ENCODE measurements at regions not wholly inside any gene's neighbourhood (a gene's known extent, or its start where the extent isn't known, plus 50 kb on each side); places are given as distances from the start of the nearest gene placed in this dataset.

- DNase-seq (no peak), ATAC-seq (ENCODE audit: poor library complexity) (no peak)
- Histone ChIP-seq H3K4me1 (ENCODE audit: insufficient read depth, low read length) (no peaks in the 10 kb centered on the region), H3K27ac (ENCODE audit: low read depth in 1 of 2, low read length in 2 of 2) (no peak overlapping the region), H3K9me3 (ENCODE audit: control insufficient read depth in 1 of 2, insufficient read depth in 1 of 2, low read length in 2 of 2) (no peaks in the 10 kb centered on the region), H3K36me3 (ENCODE audit: insufficient read depth, low read length) (peaks cover 6% of the 10 kb centered on the region), H3K27me3 (ENCODE audit: control insufficient read depth in 1 of 2, insufficient read depth in 2 of 2, low read length in 2 of 2) (no peaks in the 10 kb centered on the region), H3K4me3 (ENCODE audit: low read length) (no peak overlapping the region)
- TF ChIP-seq, protein P1, sequence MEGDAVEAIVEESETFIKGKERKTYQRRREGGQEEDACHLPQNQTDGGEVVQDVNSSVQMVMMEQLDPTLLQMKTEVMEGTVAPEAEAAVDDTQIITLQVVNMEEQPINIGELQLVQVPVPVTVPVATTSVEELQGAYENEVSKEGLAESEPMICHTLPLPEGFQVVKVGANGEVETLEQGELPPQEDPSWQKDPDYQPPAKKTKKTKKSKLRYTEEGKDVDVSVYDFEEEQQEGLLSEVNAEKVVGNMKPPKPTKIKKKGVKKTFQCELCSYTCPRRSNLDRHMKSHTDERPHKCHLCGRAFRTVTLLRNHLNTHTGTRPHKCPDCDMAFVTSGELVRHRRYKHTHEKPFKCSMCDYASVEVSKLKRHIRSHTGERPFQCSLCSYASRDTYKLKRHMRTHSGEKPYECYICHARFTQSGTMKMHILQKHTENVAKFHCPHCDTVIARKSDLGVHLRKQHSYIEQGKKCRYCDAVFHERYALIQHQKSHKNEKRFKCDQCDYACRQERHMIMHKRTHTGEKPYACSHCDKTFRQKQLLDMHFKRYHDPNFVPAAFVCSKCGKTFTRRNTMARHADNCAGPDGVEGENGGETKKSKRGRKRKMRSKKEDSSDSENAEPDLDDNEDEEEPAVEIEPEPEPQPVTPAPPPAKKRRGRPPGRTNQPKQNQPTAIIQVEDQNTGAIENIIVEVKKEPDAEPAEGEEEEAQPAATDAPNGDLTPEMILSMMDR (IDR thresholded peaks at IDR 0.05), result no peak
- ChIA-PET CTCF (no interaction called here), POLR2A (no interaction called here)
- Mint-ChIP-seq H3K4me3 (no peak overlapping the region), H3K27ac (no peak overlapping the region), H3K36me3 (ENCODE audit: low read depth) (peaks cover 13% of the 10 kb centered on the region), H3K4me1 (ENCODE audit: low read depth) (no peaks in the 10 kb centered on the region), H3K27me3 (no peaks in the 10 kb centered on the region), H3K9me3 (no peaks in the 10 kb centered on the region)
- intact Hi-C loops (cut with DNase I, micrococcal nuclease), result loop anchor here (5.0 to 10.0 kb wide), 2 partner anchors 251 to 634 kb away; no protein-coding TSS in a partner anchor
Measured at GRCh38 chr20:3318226-3318884, 79.4 kb upstream of the SLC4A11 start.

DNA sequence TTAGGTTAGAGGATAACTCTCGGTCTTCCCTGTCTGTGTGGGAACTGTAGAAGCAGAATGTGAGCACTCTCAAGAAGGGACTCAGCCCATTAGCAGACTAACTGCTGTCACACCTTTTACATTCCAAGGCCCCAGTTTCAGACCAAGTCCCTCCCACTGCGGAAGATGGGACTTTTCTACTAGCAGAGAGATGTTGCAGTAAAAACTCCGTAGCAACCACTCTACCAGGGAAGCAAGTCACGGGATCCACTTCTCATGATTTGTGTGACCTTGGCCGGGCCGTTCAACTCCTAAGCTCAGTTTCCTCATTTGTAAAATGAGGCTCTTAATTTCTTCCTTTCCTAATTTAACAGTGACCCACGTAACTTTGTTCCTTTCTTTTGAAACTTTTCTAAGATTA is 77.1 kb upstream of the SLC4A11 start:
- TF ChIP-seq, protein P1 (IDR thresholded peaks at IDR 0.05), result no peak
- DNase-seq (no peak), ATAC-seq (ENCODE audit: poor library complexity) (no peak)
- Histone ChIP-seq H3K36me3 (ENCODE audit: insufficient read depth, low read length) (peaks cover 6% of the 10 kb centered on the region), H3K27me3 (ENCODE audit: control insufficient read depth in 1 of 2, insufficient read depth in 2 of 2, low read length in 2 of 2) (no peaks in the 10 kb centered on the region), H3K9me3 (ENCODE audit: control insufficient read depth in 1 of 2, insufficient read depth in 1 of 2, low read length in 2 of 2) (no peaks in the 10 kb centered on the region), H3K27ac (ENCODE audit: low read depth in 1 of 2, low read length in 2 of 2) (no peak overlapping the region), H3K4me3 (ENCODE audit: low read length) (no peak overlapping the region), H3K4me1 (ENCODE audit: insufficient read depth, low read length) (no peaks in the 10 kb centered on the region)
- Mint-ChIP-seq H3K27me3 (no peaks in the 10 kb centered on the region), H3K4me3 (no peak overlapping the region), H3K36me3 (ENCODE audit: low read depth) (peaks cover 29% of the 10 kb centered on the region), H3K9me3 (no peaks in the 10 kb centered on the region), H3K27ac (no peak overlapping the region), H3K4me1 (ENCODE audit: low read depth) (no peaks in the 10 kb centered on the region)
- CTCF ChIA-PET, result interaction anchor here (0.7 to 1.6 kb wide), 4 partner anchors 24 to 427 kb away, joined by 3 to 22 read pairs (median 4); no protein-coding TSS in a partner anchor
- intact Hi-C loops (cut with DNase I, micrococcal nuclease), result loop anchor here (1.0 to 10.0 kb wide), 6 partner anchors 98 to 631 kb away; no protein-coding TSS in a partner anchor
- POLR2A ChIA-PET, result interaction anchor here (1.1 kb wide), 1 partner anchor 263 kb away, joined by 3 read pairs; no protein-coding TSS in a partner anchor

DNA sequence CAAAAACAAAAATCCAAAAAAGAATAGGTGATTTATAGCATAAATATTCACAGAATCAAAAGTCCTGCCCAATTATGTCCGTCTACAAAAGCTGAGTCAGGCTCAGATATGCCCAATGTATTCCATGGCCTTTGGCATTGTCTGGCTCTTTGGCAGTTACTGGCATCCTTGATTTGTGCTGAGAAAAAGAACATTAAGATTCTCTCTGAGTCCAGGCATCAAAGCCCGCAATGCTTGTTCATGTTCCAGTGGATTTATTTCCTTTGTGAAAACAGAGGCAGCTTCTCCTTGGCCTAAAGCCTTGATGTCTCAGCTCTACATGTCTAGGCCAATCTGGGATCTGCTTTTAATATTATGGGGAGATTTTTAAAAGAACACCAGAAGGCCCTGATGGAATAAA is 76.1 kb upstream of the SLC4A11 start:
- Mint-ChIP-seq H3K4me3 (no peak overlapping the region), H3K36me3 (ENCODE audit: low read depth) (peaks cover 29% of the 10 kb centered on the region), H3K9me3 (no peaks in the 10 kb centered on the region), H3K27ac (no peak overlapping the region), H3K27me3 (no peaks in the 10 kb centered on the region), H3K4me1 (ENCODE audit: low read depth) (no peaks in the 10 kb centered on the region)
- peaks cover 6% of the 10 kb centered on the region for H3K36me3 ChIP-seq (ENCODE audit: insufficient read depth, low read length)
- ChIA-PET POLR2A (interaction anchor here (1.3 kb wide), 1 partner anchor 10 kb away, joined by 3 read pairs; no protein-coding TSS in a partner anchor), CTCF (interaction anchor here (0.8 to 1.0 kb wide), 3 partner anchors 34 to 261 kb away, joined by 3 to 4 read pairs (median 3); no protein-coding TSS in a partner anchor)
- no peaks in the 10 kb centered on the region for H3K27me3 ChIP-seq (ENCODE audit: control insufficient read depth in 1 of 2, insufficient read depth in 2 of 2, low read length in 2 of 2)
- TF ChIP-seq, protein P1 (IDR thresholded peaks at IDR 0.05), result no peak
- DNase-seq, result no peak
- H3K4me3 ChIP-seq (ENCODE audit: low read length), result no peak overlapping the region
- ATAC-seq (ENCODE audit: poor library complexity), result no peak
- intact Hi-C loops (cut with DNase I, micrococcal nuclease), result loop anchor here (5.0 to 10.0 kb wide), 2 partner anchors 248 to 630 kb away; no protein-coding TSS in a partner anchor
- H3K4me1 ChIP-seq (ENCODE audit: insufficient read depth, low read length), result no peaks in the 10 kb centered on the region
- no peaks in the 10 kb centered on the region for H3K9me3 ChIP-seq (ENCODE audit: control insufficient read depth in 1 of 2, insufficient read depth in 1 of 2, low read length in 2 of 2)
- no peak overlapping the region for H3K27ac ChIP-seq (ENCODE audit: low read depth in 1 of 2, low read length in 2 of 2)

Measured in CD4-positive, alpha-beta T cell (primary cell).